GM12878 (cell line): ENCODE measurements at regions not wholly inside any gene's neighbourhood (a gene's known extent, or its start where the extent isn't known, plus 50 kb on each side); places are given as distances from the start of the nearest gene placed in this dataset.

ENCODE experiments used
- ATAC-seq: fragments of 200-7000 bp; cut with Tn5 transposase; 3 replicates; pipeline ENCODE4 v1.9.1; 2020; ENCODE audit warnings: mild to moderate bottlenecking, moderate library complexity
- BruUV-seq: library from RNA; stranded (reverse); fragments of 400-500 nt; replicated peaks from 2 replicates; lab custom pipeline; 2021; lab: Mats Ljungman, UMichigan
- CTCF ChIA-PET: fragments of 300-600 bp; sonication (Branson Sonifier 250); formaldehyde crosslinking; extraction: SDS; loops from one replicate; lab custom pipeline; 2021; ENCODE audit warnings: inconsistent platforms; lab: Yijun Ruan, JAX
- POLR2A ChIA-PET: fragments of 350-600 bp; formaldehyde crosslinking; extraction: SDS; loops from one replicate; lab custom pipeline; 2021; ENCODE audit warnings: inconsistent platforms; lab: Charles Lee
- RAD21 ChIA-PET: fragments of 300-600 bp; sonication (Branson Sonifier 250); formaldehyde crosslinking; loops from one replicate; lab custom pipeline; 2023; ENCODE audit warnings: antibody characterized with exemption; ENCODE audit not compliant: unreplicated experiment; lab: Charles Lee
- SMC1A ChIA-PET: fragments of 300-600 bp; sonication (Branson Sonifier 250); formaldehyde crosslinking; loops from one replicate; lab custom pipeline; 2023; ENCODE audit not compliant: unreplicated experiment, uncharacterized antibody; lab: Charles Lee
- DNase-seq: peaks from one replicate; pipeline ENCODE4 v3.0.0-alpha.2; 2011; ENCODE audit warnings: low read depth, low spot score
- FAIRE-seq: peaks from 3 replicates; lab custom pipeline; 2011; peaks lifted over from hg19 to GRCh38; lab: Jason Lieb, UNC
- H2AFZ ChIP-seq: 2 replicates; pipeline ENCODE4 v1.6.0; 2011; ENCODE audit warnings: low read depth, low read length, control low read depth; ENCODE audit not compliant: control insufficient read depth
- H3K27ac ChIP-seq: 2 replicates; pipeline ENCODE4 v1.5.1; 2011; ENCODE audit warnings: control low read depth; ENCODE audit not compliant: control insufficient read depth, insufficient read depth
- H3K27me3 ChIP-seq, 2 experiments: replicated peaks in 1 of 2; 2 replicates each; pipeline versions ENCODE4 v1.6.0 to v1.6.1; 2011; ENCODE audit warnings: low read length in 1 of 2; ENCODE audit not compliant: control insufficient read depth in 2 of 2, insufficient read depth in 2 of 2
- H3K36me3 ChIP-seq, 2 experiments: 2 replicates each; pipeline ENCODE4 v1.5.1; 2011; ENCODE audit warnings: low read length in 1 of 2; ENCODE audit not compliant: control insufficient read depth in 2 of 2, insufficient read depth in 2 of 2
- H3K4me1 ChIP-seq: 2 replicates; pipeline ENCODE4 v1.6.1; 2011; ENCODE audit warnings: mild to moderate bottlenecking, low read length, moderate library complexity, mixed read lengths; ENCODE audit not compliant: control insufficient read depth, insufficient read depth
- H3K4me2 ChIP-seq: 2 replicates; pipeline ENCODE4 v1.6.0; 2011; ENCODE audit warnings: control low read depth; ENCODE audit not compliant: control insufficient read depth, insufficient read depth
- H3K4me3 ChIP-seq: fragments of 200-600 bp; sonication (generic); 2 replicates; pipeline ENCODE4 v1.5.1; 2016
- H3K79me2 ChIP-seq: 2 replicates; pipeline ENCODE4 v1.6.0; 2011; ENCODE audit warnings: low read length; ENCODE audit not compliant: control insufficient read depth, insufficient read depth
- H3K9ac ChIP-seq: 2 replicates; pipeline ENCODE4 v1.8.0; 2011; ENCODE audit warnings: low read length, control low read depth, mixed read lengths; ENCODE audit not compliant: control insufficient read depth, insufficient read depth
- H3K9me3 ChIP-seq: replicated peaks from 3 replicates; pipeline ENCODE4 v1.5.1; 2011; ENCODE audit warnings: mild to moderate bottlenecking, low read length; ENCODE audit not compliant: control insufficient read depth, insufficient read depth
- H4K20me1 ChIP-seq: 2 replicates; pipeline ENCODE4 v1.6.0; 2011; ENCODE audit not compliant: control insufficient read depth, insufficient read depth
- BMI1 ChIP-seq: fragments of 450-650 bp; IDR thresholded peaks from 2 replicates; pipeline ENCODE4 v1.6.1; 2016; ENCODE audit warnings: mild to moderate bottlenecking, moderate library complexity, borderline replicate concordance
- FOS ChIP-seq: IDR thresholded peaks from 3 replicates; pipeline ENCODE4 v1.6.1; 2011; ENCODE audit warnings: borderline replicate concordance; ENCODE audit not compliant: insufficient read length; ENCODE audit errors: extremely low read depth
- HDAC2 ChIP-seq: fragments of 200-600 bp; sonication (generic); IDR thresholded peaks from 2 replicates; pipeline ENCODE4 v1.6.1; 2017
- IKZF2 ChIP-seq, 2 experiments: fragments of 450-650 bp; IDR thresholded peaks; 2 replicates each; pipeline ENCODE4 v1.6.1; 2017; ENCODE audit warnings: mild to moderate bottlenecking in 2 of 2, moderate library complexity in 2 of 2
- SMAD1 ChIP-seq: fragments of 450-650 bp; IDR thresholded peaks from 2 replicates; pipeline ENCODE4 v1.6.1; 2018; ENCODE audit warnings: mild to moderate bottlenecking, low read depth; ENCODE audit not compliant: partially characterized antibody
- SMC3 ChIP-seq: IDR thresholded peaks from 2 replicates; pipeline ENCODE4 v1.6.1; 2011; ENCODE audit warnings: low read length, improper control_type of control experiment, borderline replicate concordance
- SP1 ChIP-seq: IDR thresholded peaks from one replicate; pipeline ENCODE4 v1.6.1; 2011; ENCODE audit warnings: low read depth, low read length
- SREBF1 ChIP-seq: IDR thresholded peaks from 2 replicates; pipeline ENCODE4 v1.6.1; 2012; ENCODE audit warnings: mild to moderate bottlenecking, low read length
- TCF3 ChIP-seq: IDR thresholded peaks from 2 replicates; pipeline ENCODE4 v1.6.1; 2012; ENCODE audit warnings: low read depth, mild to moderate bottlenecking, low read length, borderline replicate concordance; ENCODE audit not compliant: insufficient read depth
- WGBS: methylation state at CpG from one replicate; pipeline ENCODE4 v1.1.6; 2016; ENCODE audit warnings: low lambda C conversion rate; ENCODE audit not compliant: insufficient replicate concordance, insufficient coverage; ENCODE audit errors: missing lambda C conversion rate; 5-methylcytosine and 5-hydroxymethylcytosine counted together
- in situ Hi-C: fragments of 300-500 bp; cut with MboI; formaldehyde crosslinking; loops from 9 replicates; pipeline ENCODE4 v1.14.3; 2018; ENCODE audit warnings: mixed read lengths
- intact Hi-C: fragments of 100-400 bp; cut with micrococcal nuclease; formaldehyde crosslinking; loops from one replicate; pipeline ENCODE4 v1.14.2; 2022; ENCODE audit not compliant: unreplicated experiment
- TF ChIP-seq, protein P1 (sequence below): IDR thresholded peaks from 2 replicates; pipeline ENCODE4 v1.6.1; 2011; ENCODE audit warnings: borderline replicate concordance, low read depth, mild to moderate bottlenecking, moderate library complexity, low read length; ENCODE audit not compliant: insufficient read depth, poor library complexity, severe bottlenecking
- TF ChIP-seq, protein P2 (sequence below): fragments of 450-650 bp; IDR thresholded peaks from 2 replicates; pipeline ENCODE4 v1.6.1; 2017; ENCODE audit warnings: mild to moderate bottlenecking, low read depth, inconsistent platforms; ENCODE audit not compliant: poor library complexity, severe bottlenecking
- TF ChIP-seq, protein P3 (sequence below): fragments of 450-650 bp; IDR thresholded peaks from 2 replicates; pipeline ENCODE4 v1.6.1; 2017; ENCODE audit warnings: mild to moderate bottlenecking
- TF ChIP-seq, protein P4 (sequence below): fragments of 450-650 bp; formaldehyde crosslinking; IDR thresholded peaks from 2 replicates; pipeline ENCODE4 v1.5.0; 2022; ENCODE audit warnings: mild to moderate bottlenecking, missing genetic modification characterization

DNA sequence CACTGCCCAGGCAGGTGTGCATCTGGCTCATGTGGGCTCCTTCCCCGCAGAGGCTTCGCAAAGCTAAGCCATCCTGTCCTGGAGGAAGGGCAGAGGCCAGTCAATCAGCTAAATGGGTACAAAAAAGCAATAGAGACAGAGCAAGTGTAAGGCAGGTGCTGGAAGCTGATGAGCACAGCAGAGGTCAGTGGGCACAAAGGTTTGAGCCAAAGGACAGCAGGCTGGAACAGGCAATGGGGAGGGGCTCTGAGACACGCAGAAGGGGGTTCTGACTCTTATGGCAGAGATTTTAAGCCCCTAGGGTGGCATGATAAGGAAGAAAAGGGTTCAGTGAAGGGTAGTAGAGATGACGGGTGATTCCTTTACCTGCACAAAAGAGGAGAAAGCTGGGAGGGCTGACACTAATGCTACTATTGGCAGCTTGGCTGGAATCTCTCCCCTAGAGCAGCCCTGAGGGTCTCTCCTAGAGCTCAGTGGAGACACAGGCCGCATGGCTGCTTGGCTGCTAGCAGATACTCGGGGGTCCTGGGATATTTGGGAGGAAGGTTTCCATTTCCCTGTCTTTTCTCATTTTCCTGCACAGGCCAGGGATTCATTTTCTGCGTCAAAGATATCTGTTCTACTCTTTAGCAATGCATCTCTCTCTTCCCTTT lies 132.4 kb downstream of the MYCN start:
- in situ Hi-C loops (no loop called here), intact Hi-C loops (no loop called here)
- RAD21 ChIA-PET, result no interaction called here
- Histone ChIP-seq H3K4me3 (no peak overlapping the region), H3K9ac (no peak overlapping the region), H3K27ac (no peak overlapping the region), H3K79me2 (no peaks in the 10 kb centered on the region), H3K36me3 (no peaks in the 10 kb centered on the region), H3K4me2 (no peak overlapping the region), H3K9me3 (no peaks in the 10 kb centered on the region), H2AFZ (no peak overlapping the region), H4K20me1 (no peaks in the 10 kb centered on the region), H3K4me1 (no peaks in the 10 kb centered on the region), H3K27me3 (no peaks in the 10 kb centered on the region; a peak in 1 of 4 replicates)
- CTCF ChIA-PET, result no interaction called here
- 7% methylated on average over 7 of the region's 7 CpGs for WGBS
- SMC1A ChIA-PET, result no interaction called here
- no peak for FAIRE-seq
- POLR2A ChIA-PET, result no interaction called here
- BruUV-seq, result no TSS peak
- no peak for ATAC-seq
- DNase-seq, result no peak
- TF ChIP-seq, protein P1, sequence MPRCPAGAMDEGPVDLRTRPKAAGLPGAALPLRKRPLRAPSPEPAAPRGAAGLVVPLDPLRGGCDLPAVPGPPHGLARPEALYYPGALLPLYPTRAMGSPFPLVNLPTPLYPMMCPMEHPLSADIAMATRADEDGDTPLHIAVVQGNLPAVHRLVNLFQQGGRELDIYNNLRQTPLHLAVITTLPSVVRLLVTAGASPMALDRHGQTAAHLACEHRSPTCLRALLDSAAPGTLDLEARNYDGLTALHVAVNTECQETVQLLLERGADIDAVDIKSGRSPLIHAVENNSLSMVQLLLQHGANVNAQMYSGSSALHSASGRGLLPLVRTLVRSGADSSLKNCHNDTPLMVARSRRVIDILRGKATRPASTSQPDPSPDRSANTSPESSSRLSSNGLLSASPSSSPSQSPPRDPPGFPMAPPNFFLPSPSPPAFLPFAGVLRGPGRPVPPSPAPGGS, result no peak
- TF ChIP-seq SP1 (no peak), HDAC2 (no peak), SMAD1 (no peak), SMC3 (no peak), IKZF2 (IDR thresholded peaks at IDR 0.05) (no peak), SREBF1 (no peak), TCF3 (no peak), BMI1 (no peak), FOS (no peak)
- TF ChIP-seq, protein P2, sequence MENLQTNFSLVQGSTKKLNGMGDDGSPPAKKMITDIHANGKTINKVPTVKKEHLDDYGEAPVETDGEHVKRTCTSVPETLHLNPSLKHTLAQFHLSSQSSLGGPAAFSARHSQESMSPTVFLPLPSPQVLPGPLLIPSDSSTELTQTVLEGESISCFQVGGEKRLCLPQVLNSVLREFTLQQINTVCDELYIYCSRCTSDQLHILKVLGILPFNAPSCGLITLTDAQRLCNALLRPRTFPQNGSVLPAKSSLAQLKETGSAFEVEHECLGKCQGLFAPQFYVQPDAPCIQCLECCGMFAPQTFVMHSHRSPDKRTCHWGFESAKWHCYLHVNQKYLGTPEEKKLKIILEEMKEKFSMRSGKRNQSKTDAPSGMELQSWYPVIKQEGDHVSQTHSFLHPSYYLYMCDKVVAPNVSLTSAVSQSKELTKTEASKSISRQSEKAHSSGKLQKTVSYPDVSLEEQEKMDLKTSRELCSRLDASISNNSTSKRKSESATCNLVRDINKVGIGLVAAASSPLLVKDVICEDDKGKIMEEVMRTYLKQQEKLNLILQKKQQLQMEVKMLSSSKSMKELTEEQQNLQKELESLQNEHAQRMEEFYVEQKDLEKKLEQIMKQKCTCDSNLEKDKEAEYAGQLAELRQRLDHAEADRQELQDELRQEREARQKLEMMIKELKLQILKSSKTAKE, result no peak
- TF ChIP-seq, protein P3, sequence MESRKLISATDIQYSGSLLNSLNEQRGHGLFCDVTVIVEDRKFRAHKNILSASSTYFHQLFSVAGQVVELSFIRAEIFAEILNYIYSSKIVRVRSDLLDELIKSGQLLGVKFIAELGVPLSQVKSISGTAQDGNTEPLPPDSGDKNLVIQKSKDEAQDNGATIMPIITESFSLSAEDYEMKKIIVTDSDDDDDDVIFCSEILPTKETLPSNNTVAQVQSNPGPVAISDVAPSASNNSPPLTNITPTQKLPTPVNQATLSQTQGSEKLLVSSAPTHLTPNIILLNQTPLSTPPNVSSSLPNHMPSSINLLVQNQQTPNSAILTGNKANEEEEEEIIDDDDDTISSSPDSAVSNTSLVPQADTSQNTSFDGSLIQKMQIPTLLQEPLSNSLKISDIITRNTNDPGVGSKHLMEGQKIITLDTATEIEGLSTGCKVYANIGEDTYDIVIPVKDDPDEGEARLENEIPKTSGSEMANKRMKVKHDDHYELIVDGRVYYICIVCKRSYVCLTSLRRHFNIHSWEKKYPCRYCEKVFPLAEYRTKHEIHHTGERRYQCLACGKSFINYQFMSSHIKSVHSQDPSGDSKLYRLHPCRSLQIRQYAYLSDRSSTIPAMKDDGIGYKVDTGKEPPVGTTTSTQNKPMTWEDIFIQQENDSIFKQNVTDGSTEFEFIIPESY, result no peak
- TF ChIP-seq, protein P4, sequence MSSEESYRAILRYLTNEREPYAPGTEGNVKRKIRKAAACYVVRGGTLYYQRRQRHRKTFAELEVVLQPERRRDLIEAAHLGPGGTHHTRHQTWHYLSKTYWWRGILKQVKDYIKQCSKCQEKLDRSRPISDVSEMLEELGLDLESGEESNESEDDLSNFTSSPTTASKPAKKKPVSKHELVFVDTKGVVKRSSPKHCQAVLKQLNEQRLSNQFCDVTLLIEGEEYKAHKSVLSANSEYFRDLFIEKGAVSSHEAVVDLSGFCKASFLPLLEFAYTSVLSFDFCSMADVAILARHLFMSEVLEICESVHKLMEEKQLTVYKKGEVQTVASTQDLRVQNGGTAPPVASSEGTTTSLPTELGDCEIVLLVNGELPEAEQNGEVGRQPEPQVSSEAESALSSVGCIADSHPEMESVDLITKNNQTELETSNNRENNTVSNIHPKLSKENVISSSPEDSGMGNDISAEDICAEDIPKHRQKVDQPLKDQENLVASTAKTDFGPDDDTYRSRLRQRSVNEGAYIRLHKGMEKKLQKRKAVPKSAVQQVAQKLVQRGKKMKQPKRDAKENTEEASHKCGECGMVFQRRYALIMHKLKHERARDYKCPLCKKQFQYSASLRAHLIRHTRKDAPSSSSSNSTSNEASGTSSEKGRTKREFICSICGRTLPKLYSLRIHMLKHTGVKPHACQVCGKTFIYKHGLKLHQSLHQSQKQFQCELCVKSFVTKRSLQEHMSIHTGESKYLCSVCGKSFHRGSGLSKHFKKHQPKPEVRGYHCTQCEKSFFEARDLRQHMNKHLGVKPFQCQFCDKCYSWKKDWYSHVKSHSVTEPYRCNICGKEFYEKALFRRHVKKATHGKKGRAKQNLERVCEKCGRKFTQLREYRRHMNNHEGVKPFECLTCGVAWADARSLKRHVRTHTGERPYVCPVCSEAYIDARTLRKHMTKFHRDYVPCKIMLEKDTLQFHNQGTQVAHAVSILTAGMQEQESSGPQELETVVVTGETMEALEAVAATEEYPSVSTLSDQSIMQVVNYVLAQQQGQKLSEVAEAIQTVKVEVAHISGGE (CRISPR knock-in tag), result no peak
